Forelimb muscle (tissue), 1 donor: ENCODE measurements at regions not wholly inside any gene's neighbourhood (a gene's known extent, or its start where the extent isn't known, plus 50 kb on each side); places are given as distances from the start of the nearest gene placed in this dataset.
A peak's percentile ranks its signal among the peaks of the same experiment; 100 is the strongest.
"Not testable (repeated sequence)": the region's sequence is repeated elsewhere in the genome, so short reads cannot be mapped to it uniquely, and the experiment has no call there.

Experiments
- DNase-seq: peaks from one replicate; pipeline ENCODE4 v3.0.0-alpha.2; 2013; ENCODE audit warnings: low read depth

DNA sequence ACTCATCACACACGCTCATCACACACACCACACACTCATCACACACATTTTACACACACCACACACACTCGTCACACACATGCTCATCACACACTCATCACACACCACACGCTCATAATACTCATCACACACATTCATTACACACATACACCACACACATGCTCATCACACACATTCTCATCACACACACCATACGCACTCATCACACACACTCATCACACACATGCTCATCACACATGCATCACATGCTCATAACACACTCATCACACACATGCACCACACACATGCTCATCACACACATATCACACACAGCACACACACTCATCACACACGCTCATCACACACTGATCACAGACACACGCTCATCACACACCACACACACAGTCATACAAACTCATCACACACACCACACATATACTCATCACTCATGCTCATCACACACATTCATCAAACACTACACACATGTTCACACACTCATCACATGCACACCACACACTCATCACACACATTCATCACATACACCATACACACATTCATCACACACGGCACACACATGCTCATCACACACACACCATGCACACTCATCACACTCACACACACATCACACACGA lies 247.1 kb upstream of the SGCG start:
- DNase-seq, result no peak

DNA sequence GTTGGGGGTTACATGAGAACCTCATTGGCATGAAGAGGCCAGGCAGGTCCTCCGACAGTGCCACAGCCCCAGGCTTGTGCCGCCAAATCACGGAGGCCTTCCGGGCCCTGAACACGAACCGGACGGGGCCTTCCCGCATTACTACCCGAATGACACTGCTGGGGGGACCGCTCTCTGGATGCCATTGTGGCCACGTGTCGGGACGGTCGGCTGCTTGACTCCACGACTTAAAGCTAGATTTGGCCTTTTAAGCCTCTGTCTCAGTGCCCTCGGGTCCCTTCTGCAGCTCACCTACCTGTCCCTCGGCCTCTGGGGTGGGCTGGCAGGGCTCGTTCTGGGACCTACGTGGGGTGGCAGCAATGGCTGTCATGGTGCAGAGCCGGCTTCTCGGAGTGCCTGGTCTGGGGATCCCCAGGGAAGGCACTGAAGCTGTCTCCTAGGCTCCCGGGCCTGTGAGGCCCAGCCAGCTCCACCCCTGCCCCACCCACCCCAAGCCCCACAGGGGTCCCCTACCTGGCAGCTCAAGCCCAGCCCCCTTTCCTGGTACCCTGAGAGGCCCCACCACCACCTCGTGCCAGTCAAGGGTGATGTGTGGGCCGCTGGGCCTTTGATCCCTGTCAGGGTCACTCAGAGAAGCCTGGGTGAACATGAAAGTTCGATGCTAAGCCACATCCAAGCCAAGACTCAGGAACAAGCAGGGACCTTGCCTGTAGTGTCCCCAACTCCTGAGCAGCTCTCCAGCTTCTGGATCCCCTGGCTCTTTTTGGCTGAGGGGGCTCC lies 245.8 kb upstream of the SGCG start:
- DNase-seq, result no peak

DNA sequence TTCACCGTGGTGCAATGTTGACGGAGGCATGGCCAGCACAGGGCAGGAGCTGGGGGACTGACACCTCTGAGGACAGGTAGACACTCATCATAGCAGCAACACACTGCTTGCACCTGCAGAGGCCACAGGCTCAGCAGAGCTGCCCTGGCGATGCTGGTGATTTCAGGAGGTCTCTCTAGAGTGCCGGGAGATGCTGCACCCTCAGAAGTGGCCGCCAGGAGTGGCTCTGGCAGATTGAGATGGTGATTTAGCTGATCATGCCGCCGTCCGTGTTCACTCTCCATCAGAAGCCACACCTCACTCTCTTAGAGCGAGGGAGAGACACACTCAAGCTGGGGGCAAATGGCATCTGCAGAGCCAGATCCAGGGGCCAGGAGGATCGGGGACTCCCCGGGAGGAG lies 244.6 kb upstream of the SGCG start:
- DNase-seq, result no peak

DNA sequence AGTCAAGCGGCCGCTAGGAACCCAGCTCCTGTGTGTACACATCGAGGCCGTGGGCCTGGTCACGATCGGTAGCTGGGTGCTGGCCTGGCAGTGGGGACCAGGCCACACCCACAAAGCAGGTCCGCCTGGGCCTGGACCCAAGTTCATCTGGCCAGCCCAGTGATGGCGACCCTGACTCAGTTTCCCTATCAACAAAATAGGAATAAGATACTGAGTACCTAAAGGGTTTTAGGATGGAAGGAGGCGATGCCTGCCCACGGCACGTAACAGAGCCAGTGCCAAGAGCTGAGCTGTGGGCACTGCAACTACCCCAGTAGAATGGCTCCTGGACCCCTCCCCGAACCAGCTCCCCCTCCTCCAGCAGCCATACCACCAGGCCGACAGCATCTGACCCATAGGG lies 243.5 kb upstream of the SGCG start:
- no peak for DNase-seq

DNA sequence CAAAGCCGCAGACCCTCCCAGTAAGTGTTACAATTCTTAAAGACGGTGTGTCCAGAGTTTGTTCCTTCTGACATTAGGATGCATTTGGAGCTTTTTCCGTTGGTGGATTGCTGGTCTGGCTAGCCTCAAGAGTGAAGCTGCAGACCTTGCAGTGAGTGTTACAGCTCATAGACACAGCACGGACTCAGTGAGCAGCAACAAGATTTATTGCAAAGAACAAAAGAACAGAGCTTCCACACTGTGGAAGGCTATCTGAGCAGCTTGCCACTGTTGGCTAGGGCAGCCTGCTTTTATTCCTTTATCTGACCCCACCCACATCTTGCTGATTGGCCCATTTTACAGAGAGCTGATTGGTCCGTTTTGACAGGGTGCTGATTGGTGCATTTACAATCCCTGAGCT lies 242.8 kb upstream of the SGCG start:
- no peak for DNase-seq

DNA sequence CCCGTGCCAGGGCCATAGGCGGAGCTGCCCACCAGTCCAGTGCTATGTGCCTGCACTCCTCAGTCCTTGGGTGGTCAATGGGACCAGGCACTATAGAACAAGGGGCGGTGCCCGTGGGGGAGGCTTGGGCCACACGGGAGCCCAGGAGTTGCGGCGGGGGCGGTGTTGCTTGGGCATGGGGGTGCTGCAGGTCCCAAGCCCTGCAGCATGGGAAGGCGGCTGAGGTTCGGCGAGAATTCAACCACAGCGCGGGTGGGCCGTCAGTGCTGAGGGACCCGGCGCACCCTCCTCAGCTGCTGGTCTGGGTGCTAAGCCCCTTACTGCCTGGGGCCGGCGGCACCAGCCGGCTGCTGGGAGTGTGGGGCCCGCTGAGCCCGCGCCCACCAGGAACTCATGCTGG lies 242.2 kb upstream of the SGCG start:
- no peak for DNase-seq

DNA sequence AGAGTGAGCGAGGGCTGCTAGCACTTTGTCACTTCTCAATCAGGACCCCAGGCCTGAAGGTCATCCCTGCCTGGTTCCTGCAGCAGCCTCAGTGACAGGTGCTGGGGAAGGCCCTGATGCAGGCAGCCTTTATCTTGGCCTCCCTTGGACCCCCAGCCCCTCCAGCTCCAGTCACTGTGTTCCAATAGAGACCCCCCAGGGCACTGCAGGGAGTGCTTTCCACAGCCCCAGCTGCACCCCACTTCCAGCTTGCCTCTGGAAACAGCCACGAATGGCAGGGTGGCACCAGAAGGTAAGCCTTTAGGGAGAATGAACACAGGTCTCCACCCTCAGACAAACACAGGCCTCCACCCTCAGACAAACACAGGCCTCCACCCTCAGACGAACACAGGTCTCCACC lies 241.6 kb upstream of the SGCG start:
- DNase-seq, result no peak

DNA sequence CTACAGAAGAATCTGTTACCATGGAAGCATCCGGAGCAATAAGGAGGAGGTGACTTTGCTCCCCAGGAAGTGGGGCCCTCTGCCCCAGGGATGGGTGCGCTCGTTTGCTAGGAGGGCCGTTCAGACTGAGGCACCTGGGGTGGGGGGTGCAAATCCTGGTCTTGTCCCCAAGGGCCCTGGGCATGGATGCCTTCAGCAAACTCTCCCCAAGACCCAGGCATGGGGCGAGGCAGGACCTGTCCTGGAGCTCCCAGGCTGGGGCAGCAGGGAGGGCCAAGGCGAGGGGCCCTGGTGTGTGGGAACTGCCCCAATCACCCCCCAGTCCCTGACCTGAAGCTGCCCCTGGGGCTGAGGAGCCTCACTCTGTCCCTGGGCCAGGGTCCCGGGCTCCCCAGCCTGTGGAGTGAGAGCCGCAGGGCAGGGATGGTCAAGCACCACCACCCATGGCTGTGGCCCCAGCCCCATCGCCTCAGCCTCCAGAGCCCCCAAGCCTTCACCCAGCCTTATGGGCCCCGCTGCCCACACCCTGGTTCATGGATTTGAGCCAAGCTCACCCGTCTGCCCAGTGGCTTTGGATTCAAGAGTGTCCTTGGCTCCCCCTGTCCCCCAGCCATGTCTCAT lies 240.6 kb upstream of the SGCG start:
- no peak for DNase-seq

DNA sequence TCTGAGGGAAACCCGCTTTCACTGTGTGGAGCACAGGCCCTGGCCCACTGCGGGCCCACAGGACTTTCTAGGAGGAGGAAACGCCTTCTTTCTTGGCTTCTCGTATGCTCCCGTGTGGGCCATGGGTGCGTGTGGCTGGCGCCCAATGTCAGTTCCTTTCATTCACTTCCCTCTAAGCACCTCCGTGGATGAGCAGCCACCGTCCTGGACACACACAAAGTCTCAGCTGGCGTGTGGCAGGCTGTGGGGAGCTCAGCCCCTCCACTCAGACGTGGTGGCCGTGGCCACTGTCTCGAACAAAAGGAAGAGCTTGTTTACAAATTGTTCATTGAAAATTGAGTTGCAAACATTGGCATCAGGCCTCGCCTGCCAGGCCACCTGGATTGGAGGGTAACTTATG lies 240.0 kb upstream of the SGCG start:
- no peak for DNase-seq

DNA sequence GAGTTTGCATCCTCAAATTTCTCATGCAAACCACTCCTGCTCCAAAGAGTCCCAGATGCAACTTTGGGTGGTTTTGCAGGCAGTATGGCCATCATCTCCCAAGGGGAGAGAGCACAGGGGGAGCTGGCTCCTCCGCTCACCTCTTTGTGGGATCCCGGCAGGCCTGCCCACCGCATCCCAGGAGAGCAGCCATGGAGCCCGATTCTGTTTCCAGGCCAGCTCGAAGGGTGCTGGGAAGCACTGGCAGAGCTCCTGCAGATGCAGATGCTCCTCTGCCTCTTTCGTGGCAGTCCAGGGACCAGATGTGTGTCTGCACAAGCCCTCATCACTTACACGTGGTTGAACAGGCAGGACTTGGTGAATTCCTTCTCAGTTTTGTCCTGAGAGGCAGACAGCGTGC lies 239.3 kb upstream of the SGCG start:
- not testable (repeated sequence) for DNase-seq

DNA sequence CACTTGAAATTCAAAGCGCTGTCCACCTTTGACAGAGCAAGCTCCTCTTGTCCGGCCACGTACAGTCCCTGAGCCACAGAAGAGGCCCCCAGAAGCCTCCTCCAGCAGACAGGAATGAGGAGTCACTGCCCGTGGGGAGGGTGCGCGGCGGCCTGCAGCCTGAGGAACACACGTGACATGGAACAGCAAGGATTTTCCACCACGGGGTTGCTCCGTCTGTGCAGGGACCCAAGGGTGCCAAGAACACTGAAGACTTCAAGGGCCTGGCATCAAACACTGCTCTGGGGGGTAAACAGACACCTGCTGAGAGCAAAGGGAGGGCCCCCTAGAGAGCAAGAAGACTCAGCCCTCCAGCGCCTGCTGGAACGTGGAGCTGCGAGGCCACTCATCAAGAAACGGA lies 237.9 kb upstream of the SGCG start:
- DNase-seq, result not testable (repeated sequence)

DNA sequence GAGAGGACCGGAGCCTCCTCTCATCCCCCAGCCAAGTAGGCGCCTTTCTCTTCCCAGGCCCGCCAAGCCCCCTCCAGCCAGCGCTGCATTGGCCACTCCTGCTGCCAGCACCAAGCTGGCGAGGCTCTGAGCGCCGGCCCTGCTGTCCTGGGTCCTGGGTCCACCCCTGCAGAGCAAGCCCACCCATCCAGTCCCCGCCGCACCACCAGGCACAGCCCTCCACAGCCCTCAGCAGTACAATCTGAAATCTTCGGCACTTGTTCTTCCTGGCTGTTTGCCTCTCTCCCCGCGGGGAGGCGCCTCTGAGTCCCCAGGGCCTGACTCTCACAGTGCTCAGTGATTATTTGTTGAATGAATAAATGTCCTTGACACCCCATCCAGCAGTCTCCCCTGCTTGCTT lies 236.4 kb upstream of the SGCG start:
- no peak for DNase-seq

DNA sequence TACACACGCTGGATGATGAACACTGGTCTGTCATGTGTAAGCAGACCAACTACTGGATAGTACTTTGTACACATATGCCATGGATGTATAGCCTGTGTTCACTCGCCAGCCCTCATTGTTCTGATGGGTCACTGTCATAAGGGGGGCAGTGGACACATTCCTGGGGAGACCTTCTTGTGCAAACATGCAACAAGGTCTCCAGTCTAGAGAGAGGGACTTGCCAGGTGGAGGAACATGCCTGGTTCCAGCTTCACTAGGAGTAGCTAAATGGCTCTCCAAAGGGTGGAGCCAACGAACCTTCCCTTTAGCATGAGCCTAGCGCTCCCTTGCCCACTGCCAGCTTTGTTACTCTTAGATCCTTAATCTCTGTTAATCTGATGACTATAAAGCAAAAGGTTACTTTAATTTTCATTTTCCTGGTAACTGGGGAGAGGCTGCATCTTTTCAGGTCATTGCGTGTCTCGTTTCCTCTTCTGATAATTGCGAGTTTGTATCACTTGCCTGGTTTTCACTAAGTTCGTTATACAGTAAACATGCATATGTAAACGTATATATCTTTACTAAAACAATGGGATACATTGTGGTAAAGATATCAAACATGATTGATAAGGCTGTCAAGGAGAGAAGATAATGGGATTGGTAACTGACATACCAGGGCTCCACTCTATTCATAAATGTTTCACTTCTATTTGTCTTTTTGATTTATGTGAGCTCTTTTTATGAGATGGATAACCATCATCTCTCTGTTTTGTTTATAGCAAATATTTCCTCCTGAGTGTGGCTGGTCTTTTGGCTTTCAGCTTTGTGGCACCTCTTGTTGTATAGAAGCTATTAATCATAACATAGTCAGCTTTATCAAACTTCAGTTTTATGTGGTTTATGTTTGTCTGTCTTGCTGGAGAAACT lies 235.2 kb upstream of the SGCG start:
- DNase-seq, result no peak

DNA sequence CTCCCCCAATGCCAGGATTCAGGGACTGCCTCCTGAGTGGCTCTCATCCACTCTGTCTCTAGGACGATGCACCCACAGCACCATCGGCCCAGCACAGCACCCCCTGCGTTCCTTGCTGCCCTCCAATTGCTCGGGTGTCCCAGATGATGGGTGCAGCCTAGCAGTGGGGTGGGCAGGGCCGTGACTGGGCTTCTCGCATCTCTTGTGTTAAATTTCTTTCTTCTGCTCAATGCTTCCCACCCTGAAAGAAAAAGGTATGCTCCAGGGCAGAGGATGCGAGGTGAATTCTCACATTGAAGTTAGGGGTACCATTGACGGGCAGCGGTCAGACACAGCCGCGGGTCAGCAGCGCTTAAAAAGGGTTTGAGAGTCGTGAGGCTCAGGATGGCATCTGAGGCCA lies 232.4 kb upstream of the SGCG start:
- DNase-seq, result no peak

DNA sequence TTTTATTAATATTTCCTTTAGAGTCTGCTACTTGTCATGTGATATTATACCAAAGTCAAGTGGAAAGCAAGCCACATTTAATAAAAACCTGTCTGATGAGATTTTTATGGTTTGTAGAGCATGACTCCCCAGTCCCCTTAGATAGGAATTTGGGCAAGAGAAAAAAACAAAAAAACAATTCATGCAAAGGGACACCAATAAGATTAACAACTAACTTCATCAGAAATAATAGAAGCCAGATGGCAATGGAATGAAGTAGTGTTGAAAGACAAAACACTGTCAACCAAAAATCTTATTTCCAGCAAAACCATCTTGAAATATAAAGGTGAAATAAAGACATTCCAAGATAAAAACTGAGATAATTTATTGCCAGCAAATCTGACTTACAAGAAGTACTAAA lies 228.8 kb upstream of the SGCG start:
- not testable (repeated sequence) for DNase-seq

DNA sequence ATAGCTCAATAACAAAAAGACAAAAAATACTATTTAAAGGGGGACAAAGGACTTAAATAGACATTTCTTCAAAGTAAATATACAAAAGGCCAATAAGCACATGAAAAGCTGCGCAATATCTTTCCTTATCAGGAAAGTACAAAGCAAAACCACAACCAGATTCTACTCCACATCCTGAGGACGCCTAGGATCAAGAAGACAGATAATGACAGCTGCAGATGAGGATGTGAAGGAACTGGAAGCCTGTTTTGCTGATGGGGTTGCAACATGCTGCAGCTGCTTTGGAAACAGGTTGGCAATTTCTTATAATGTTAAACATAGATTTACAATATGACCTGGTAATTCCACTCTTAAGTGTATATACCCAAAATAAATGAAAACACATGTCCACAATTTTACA lies 225.6 kb upstream of the SGCG start:
- DNase-seq, result not testable (repeated sequence)

DNA sequence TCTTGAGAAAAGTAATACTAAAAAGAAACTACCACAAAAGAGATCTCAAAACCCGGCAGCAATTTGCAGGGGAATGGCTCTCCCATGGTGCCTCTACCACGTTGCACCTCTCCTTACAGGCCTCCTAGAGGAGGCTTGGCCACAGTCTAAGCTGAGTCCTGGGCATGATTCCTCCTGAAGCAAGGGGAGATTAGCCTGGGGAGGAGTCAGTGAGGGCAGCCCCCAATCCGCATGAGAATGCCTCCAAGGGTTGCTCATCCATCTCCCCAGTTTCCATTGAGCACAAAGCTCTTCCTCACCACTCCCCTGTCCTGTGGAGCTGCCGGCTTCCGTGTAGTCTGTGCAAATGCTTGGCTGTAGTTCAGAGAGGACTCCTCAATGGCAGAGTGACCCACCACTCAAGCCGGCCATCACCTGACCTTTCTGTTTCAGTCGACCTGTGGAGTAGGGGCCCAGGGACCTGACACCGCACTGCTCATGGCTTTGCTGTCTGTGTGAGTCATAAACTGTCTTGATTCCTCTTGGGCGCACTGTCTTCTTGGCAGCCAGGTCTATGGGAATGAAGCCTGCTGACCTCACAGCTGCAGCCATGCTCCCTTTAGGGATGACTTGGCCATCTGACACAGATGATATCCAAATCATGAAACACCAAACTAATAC lies 224.2 kb upstream of the SGCG start:
- DNase-seq, result peak; percentile 20

DNA sequence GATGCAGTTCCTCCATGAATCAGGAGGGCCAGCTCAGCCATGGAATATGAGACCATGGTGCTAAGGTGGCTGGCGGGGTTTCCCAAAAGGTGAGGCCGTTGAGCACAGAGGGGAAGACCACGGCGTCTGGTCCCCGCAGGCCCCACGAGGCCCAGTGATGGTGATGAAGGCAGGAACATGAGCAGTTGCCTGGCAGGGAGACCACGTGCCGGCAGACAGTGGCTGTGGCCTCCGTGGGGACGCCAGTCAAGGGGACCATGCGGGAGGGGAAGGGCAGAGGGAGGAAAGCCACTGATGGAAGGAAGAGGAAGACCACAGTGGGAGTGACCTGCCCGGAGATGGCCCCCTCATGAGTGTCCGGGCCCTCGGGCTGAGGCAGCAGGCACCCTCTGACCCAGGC lies 220.9 kb upstream of the SGCG start:
- not testable (repeated sequence) for DNase-seq

DNA sequence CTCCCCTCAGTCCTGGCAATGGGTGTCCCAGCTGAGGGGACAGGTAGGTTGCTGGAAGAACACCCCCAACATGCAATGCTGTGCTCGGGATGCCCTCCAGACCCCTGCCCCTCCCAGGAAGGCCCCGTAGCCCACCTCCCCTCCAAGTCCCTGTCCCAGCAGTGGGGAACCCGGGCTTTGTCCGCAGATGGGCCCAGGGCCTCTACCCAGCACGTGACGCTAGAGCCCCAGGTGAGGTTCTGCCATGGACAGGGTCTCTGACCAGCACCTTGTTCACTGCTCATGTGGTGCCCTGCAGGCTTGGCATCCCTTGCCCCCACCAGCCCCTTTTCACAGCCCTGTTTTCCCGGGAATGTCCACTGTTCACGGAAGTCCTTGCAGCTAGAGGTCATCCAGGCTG lies 220.0 kb upstream of the SGCG start:
- DNase-seq, result no peak

DNA sequence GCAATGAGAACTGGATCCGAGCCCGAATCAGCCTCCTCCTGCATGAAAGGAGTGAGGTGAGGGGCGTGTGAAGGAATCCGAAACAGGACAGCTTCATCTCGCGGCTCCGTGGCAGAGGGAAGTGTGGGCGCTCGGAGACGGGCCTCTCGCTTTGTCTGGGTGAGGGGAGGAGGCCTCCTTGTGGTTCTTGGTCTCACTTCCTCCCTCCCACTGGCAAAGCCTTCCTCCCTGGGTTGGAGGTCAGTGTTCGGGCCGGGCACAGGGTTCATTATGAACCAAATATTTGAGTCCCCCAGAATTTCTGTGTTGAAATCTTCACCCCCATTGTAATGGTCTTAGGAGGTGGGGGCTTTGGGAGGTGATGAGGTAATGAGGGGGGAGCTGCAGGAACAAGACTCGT lies 219.4 kb upstream of the SGCG start:
- not testable (repeated sequence) for DNase-seq

DNA sequence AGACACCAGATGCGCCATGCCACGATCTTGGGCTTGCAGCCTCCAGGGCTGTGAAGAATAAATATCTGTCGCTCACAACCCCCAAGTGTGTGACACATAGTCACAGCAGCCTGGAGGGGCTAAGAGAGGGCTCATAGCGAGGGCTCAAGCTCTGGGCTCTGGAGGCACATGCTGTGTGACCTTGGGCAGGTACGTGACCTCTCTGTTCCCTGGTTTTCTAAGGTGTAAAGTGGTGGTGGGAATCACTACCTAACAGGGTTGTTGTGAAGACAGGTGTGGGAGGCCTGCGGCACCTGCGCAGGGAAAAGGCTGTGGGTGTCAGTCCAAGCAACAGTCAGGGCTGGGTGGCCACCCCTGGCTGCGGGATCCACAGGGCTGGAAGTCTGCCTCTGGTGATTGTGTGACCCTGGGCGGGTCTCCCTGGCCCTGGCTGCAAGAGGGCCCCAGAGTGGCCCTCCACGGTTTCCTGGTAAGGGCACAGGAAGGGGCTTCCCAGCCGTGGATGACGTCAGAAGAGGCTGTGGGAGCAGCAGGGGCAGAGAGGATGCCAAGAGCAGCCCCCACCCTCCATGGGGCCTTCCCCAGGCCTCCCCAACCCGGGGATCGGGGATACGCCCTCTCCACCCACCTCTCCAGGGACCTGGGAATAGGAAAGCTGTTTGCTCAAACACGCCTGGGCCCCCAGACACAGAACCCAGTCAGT lies 218.8 kb upstream of the SGCG start:
- no peak for DNase-seq
